ENCODE measurements at regions not wholly inside any gene's neighbourhood (a gene's known extent, or its start where the extent isn't known, plus 50 kb on each side); places are given as distances from the start of the nearest gene placed in this dataset.

DNA sequence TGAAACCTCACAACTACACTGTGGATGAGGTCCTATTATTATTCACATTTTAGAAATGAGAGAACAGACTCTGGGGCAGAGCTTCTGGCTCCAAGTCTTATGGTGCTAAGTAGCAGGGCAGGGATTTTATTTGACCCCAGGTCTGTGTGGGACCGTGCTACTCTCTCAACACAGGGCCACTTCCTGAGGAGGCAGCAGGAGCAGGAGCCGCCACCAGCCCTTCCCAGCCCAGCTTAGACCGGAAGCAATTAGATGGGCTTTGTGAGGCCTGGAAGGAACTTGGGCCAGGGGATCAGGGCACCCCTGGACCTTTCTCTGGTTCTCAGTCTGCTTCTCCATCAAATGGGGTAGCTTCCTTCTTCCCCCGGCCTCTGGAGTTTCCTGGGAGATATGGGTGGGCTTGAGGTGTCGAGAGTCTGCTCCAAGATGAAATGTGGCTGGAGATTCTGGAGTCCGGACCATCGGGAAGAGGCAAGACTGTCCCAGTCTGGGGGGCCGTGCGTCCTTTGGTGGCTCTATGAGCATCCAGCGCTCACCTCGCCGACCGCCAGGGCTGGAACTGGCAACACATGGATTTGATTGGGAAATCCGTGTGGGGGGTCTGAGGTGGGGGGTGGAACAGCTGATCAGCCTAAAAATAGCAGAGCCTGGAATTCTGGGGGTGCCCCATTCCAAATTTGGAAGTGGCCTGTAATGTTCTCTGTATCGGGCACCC, 136.8 kb downstream of the FOXD2 start:
- Mint-ChIP-seq H3K4me3 (no peak overlapping the region), H3K9me3 (no peaks in the 10 kb centered on the region), H3K27me3 (ENCODE audit: insufficient read depth) (peaks cover 2% of the 10 kb centered on the region; the same call in 1 of the 2 replicates), H3K4me1 (ENCODE audit: low read depth) (peaks cover 69% of the 10 kb centered on the region), H3K36me3 (ENCODE audit: low read depth) (no peaks in the 10 kb centered on the region), H3K27ac (peak overlapping the region; percentile 2; the same call in 1 of the 2 replicates)
- TF ChIP-seq, protein P1, sequence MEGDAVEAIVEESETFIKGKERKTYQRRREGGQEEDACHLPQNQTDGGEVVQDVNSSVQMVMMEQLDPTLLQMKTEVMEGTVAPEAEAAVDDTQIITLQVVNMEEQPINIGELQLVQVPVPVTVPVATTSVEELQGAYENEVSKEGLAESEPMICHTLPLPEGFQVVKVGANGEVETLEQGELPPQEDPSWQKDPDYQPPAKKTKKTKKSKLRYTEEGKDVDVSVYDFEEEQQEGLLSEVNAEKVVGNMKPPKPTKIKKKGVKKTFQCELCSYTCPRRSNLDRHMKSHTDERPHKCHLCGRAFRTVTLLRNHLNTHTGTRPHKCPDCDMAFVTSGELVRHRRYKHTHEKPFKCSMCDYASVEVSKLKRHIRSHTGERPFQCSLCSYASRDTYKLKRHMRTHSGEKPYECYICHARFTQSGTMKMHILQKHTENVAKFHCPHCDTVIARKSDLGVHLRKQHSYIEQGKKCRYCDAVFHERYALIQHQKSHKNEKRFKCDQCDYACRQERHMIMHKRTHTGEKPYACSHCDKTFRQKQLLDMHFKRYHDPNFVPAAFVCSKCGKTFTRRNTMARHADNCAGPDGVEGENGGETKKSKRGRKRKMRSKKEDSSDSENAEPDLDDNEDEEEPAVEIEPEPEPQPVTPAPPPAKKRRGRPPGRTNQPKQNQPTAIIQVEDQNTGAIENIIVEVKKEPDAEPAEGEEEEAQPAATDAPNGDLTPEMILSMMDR (IDR thresholded peaks at IDR 0.05): no peak
- no peak for DNase-seq

DNA sequence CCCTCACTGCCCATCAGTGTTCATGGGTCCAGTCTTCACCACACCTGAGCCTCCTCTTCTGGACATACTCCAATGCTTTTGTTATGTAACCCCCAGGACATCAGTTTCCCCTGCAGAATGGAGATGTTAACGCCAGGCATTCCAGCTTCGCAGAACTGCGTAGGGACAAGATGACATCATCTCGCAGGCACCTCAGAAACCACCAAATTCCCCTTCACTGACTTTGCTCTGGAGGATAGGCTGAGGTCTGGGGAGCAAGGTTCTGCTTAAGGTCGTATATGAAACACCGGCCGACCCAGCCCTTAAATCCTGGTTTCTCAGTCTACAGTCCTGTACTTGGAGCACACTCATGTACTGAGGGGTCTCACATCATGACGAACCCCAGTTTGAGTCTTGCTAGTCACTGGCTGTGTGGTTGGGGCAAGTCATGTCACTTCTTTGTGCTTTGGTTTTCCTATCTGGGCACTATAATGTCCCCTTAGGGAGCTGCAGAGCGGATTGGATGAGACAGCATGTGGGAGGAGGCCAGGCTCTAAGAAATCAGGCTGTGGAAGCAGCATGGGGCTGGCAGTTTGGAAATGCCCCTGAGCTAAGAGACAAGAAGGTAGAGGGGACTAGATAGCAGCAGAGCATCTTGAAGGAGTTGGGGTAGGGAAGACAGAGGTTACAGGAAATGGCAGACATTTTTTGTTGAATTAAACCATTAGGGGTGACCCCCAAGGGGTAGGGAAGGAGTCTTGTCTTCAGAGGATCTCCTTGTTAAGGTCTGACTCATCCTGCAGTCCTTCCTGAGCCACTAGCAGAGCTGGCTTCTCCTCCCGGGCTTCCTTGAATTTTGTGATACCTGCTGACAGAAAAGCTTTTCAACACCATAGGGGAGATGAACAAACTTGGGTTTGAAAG, 138.3 kb downstream of the FOXD2 start:
- H3K27me3 Mint-ChIP-seq (ENCODE audit: insufficient read depth): peaks cover 11% of the 10 kb centered on the region; the same call in 1 of the 2 replicates
- peak overlapping the region; percentile 91 for H3K27ac Mint-ChIP-seq
- H3K4me3 Mint-ChIP-seq: peak overlapping the region; percentile 68
- DNase-seq: peak; percentile 78
- TF ChIP-seq, protein P1 (IDR thresholded peaks at IDR 0.05): no peak
- H3K9me3 Mint-ChIP-seq: no peaks in the 10 kb centered on the region
- no peaks in the 10 kb centered on the region for H3K36me3 Mint-ChIP-seq (ENCODE audit: low read depth)
- peaks cover 56% of the 10 kb centered on the region for H3K4me1 Mint-ChIP-seq (ENCODE audit: low read depth)

DNA sequence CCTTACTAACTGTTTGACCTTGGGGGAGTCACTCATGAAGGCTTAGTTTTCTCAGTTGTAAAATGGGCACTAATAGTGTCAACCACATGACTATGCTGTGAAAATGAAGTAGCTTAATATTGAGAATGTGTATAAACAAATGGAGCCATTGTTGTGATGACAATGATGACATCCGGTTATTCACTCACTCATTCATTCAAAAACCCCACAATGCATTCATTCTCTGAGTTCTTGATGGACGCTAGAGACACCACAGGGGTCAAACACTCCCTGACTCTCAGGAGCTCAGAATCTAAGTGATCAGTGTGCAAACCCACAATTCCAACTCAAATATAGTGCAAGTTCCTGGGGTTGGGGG, 138.9 kb downstream of the FOXD2 start:
- peaks cover 11% of the 10 kb centered on the region; the same call in 1 of the 2 replicates for H3K27me3 Mint-ChIP-seq (ENCODE audit: insufficient read depth)
- H3K4me3 Mint-ChIP-seq: peak overlapping the region; percentile 68; the same call in 1 of the 2 replicates
- peak overlapping the region; percentile 91 for H3K27ac Mint-ChIP-seq
- TF ChIP-seq, protein P1 (IDR thresholded peaks at IDR 0.05): no peak
- peaks cover 56% of the 10 kb centered on the region for H3K4me1 Mint-ChIP-seq (ENCODE audit: low read depth)
- no peak for DNase-seq
- H3K36me3 Mint-ChIP-seq (ENCODE audit: low read depth): no peaks in the 10 kb centered on the region
- no peaks in the 10 kb centered on the region for H3K9me3 Mint-ChIP-seq

DNA sequence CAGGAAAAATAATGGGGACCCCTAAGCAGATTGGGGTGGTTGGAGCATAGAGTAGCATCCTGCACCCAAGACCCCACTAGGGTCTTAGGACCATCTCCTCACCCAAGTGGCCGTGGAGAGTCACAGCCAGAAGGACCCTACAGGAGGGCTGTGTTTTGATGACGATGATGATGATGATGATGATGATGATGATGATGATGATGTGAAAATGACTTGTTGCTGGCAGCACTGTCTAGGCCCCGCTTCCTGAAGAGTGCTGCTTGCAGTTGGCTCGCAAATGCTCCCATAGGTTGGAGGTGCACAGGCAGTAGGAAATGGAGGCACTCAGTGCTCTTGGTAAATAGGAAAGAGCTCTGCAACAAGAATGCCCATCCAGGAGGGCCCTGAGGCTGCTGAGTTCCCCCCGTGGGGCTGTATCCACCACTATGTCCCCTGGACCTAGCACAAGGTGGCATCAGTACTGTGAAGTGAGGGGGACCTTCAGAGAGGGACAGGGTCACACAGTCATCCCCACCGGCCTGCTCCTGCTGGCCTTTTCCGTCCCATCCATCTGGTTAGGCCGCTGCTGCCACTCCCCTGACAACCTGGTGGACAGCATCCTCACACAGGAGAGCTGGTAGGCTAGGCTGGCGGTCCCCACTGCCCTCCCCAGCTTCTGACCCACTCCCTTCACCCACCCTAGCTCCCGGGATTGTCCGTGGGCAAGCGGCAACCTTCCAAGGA, 139.6 kb downstream of the FOXD2 start:
- TF ChIP-seq, protein P1 (IDR thresholded peaks at IDR 0.05): no peak
- peaks cover 56% of the 10 kb centered on the region for H3K4me1 Mint-ChIP-seq (ENCODE audit: low read depth)
- H3K27me3 Mint-ChIP-seq (ENCODE audit: insufficient read depth): peaks cover 11% of the 10 kb centered on the region; the same call in 1 of the 2 replicates

DNA sequence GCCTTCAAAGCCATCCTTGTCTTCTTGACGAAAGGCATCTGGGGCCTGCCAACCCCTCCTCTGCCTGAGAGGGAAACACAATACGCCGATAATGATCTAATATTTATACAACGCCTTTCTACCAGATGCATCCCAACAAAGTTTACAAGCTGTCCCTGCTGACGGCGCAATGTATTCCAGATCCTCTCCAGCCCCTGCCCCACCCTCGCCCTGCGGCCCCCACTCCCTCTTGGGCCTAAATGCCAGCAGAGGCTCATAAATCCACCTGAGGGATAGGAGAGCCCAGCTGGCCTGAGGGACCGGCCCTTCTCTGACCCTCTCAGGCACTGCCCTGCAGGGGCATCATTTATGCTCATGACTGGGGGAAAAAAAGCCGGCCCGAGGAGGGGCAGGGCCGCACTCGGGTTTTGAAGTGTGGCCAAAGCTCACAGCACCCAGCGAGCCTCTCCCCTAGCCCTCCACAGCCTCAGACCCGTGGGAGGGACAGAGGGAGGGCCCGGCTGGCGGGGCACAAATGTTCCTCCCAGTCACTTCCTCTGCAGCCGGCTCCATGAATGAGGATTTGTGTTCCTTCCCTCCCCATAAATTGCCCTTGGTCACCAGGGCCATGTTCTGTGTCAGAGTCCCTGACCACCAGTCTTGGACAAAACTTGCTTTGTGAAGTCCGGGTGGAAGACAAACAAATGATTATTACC, 140.3 kb downstream of the FOXD2 start:
- no peaks in the 10 kb centered on the region for H3K9me3 Mint-ChIP-seq
- H3K27me3 Mint-ChIP-seq (ENCODE audit: insufficient read depth): peaks cover 11% of the 10 kb centered on the region; the same call in 1 of the 2 replicates
- peak overlapping the region; percentile 47 for H3K4me3 Mint-ChIP-seq
- no peak for DNase-seq
- TF ChIP-seq, protein P1 (IDR thresholded peaks at IDR 0.05): no peak
- peak overlapping the region; percentile 39 for H3K27ac Mint-ChIP-seq
- H3K4me1 Mint-ChIP-seq (ENCODE audit: low read depth): peaks cover 56% of the 10 kb centered on the region
- no peaks in the 10 kb centered on the region for H3K36me3 Mint-ChIP-seq (ENCODE audit: low read depth)

More for the DNA sequence above, 139.6 kb downstream of the FOXD2 start:
- no peak for DNase-seq
- no peak overlapping the region; the same call in 1 of the 2 replicates for H3K4me3 Mint-ChIP-seq
- no peaks in the 10 kb centered on the region for H3K36me3 Mint-ChIP-seq (ENCODE audit: low read depth)
- H3K27ac Mint-ChIP-seq: peak overlapping the region; percentile 91
- H3K9me3 Mint-ChIP-seq: no peaks in the 10 kb centered on the region
